M059J (cell line): ENCODE measurements at regions not wholly inside any gene's neighbourhood (a gene's known extent, or its start where the extent isn't known, plus 50 kb on each side); places are given as distances from the start of the nearest gene placed in this dataset.
A peak's percentile ranks its signal among the peaks of the same experiment; 100 is the strongest.

ENCODE experiments used
- DNase-seq: peaks from one replicate; pipeline ENCODE4 v3.0.0-alpha.2; 2012; ENCODE audit warnings: low read depth

DNA sequence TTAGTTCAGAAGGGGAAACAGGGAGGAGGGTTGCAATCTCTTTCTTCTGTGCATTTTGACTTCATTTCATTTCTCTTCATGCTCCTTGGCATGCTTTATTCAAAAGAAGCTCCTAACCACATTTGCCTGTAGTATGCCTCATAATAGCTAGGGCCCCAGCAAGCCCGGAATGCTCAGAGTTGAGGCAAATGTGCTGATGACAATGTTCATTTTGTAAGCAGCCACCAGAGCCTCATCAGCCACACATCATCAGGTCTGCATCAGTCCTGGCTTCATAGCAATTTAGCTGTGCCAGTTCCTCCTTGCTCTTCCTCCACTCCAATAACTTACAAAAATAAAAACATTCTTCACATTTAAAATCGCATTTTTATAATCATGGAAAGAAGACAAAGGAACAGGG is 65.4 kb upstream of the MMADHC start:
- no peak for DNase-seq

DNA sequence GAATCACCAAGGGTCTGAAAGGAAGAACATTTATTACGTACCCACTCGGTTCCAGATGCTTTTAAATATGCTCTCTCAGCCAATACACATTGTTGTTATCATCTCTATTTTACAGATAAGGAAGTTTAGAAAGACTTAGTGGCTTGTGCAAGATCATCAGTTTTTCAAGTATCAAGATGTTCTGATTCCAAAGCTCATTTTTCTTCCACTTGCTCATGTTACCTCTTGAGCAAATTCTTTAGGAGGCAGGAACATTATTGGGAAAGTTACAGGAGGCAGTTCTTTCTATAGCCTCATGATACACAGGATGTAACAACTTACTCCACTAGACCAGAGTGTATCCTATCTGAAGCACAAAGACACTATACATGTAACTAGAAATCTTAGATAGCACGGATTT is 65.0 kb upstream of the MMADHC start:
- DNase-seq, result no peak

DNA sequence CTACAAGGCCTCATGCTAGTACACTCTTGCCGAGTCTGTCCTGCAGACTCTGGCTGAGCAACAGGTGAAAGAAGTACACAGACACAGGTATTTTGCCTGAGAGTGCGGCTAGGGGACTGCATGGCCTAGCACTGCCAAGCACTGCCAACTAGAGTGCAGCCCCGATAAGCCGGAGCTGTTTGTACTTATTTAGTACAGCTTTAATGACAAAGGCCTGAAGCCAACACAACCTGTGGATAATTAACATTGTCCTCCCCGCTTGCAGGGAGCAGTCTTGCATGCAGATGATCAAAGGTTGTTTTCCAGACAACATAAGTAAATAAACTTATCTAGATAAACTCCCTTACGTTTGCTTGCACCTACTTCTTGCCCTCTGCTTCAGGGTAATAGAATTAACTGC is 63.7 kb upstream of the MMADHC start:
- DNase-seq, result no peak

DNA sequence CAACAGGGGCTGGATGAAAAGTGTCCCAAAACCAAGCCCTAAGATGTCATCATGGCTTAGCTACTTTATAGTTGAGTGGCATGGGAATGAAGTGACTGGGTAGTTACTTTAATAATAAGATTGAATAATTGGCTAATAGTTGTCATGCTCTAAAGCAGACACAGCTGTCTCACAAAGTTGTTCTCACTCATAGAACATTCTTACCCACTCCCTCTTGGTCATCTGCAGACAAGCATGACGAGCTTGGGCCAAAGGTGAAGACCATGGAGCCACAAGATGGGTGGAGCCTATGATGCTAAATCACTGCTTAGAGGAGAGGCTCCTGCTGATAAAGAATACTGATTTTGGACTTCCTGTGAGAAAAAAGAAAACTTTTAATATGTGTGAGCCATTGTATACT is 62.4 kb upstream of the MMADHC start:
- DNase-seq, result no peak

DNA sequence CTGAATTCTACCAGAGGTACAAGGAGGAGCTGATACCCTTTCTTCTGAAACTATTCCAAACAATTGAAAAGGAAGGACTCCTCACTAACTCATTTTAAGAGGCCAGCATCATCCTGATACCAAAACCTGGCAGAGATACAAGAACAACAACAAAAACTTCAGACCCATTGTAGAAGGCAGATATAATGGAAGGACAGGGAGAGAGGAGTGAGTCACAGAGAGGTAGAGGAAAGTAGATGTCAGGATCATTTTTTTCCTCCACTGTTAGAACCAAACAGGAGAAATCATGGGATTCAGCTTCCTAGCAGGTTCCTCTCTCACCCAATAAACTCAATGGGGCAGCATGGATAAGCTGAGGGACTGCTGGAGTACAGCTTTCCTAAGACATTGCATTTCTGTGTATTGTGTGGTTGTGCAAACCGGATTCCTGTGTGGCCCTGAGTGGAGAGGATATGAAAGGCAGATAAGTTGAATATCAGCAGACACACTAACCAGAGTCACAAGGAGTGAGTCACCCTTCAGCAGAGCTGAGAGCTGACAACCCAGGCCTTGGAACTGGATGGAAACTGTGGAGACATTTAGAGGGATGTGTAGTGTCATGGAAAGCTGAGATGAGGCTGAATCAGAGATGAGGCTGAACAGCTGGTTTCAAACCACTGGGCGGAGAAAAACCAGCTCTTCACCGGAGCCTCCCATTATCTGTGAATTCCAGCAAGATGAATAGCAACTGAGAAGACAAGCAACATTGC is 60.9 kb upstream of the MMADHC start:
- peak; percentile 94 for DNase-seq

DNA sequence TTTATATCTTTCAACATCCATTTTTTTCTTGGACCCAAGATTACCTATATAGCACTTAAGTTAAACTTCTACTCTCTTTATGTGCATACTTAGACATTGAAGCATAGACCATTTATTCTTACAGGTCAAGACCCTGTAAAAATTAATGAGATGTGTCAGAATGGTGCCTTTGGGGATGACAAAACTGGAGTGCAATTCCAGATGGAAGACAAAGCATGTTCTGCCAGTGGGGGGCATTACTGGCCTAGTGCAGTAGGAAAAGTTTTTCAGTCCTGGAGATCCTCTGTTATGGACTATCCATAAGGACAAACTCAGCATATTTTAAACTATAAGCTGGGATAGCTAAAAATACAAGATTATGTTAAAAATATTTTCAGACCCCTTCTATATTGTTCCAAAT is 57.8 kb upstream of the MMADHC start:
- peak; percentile 9 for DNase-seq
